ENCODE measurements at regions not wholly inside any gene's neighbourhood (a gene's known extent, or its start where the extent isn't known, plus 50 kb on each side); places are given as distances from the start of the nearest gene placed in this dataset.

DNA sequence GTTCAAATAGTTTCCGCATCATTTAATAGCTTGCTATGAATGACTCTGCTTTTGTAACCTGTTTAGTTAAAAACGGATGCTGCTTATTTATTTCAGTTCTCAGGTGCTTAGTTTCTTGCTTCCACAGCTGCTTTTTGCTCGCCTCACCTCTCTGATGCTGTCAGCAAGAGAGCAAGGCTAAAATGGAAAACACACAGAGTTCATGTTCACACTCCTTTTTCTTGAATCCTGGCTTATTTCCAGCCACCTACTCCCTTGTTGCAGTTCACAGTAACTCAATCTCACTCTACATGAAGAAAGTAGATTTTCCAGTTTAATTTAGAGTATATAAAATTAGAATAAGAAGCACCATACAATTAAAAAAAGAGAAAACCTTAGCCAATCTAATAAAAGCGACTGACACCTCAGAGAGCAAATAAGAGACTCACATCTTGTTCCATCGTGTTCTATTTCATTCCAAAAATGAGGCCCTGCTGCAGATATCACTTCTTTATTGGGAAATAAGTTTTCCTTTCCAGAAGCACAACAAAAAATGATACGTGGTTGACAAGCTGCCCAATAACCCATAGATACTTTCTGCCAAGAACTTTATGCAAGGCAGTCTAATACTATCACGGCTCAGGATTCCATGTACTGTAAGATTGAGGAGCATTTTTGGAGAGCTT lies 326.1 kb upstream of the SLITRK1 start:
- Histone ChIP-seq H3K23ac (ENCODE audit: low read depth, low read length) (no peak overlapping the region), H4K5ac (ENCODE audit: low read depth, low read length) (no peak overlapping the region), H4K91ac (ENCODE audit: insufficient read depth, low read depth, low read length) (no peak overlapping the region), H3K9me1 (ENCODE audit: insufficient read depth, low read length) (no peaks in the 10 kb centered on the region), H3K79me1 (ENCODE audit: low read depth in 1 of 2, low read length in 2 of 2) (no peaks in the 10 kb centered on the region), H2BK120ac (ENCODE audit: low read depth, low read length) (no peak overlapping the region), H3K9ac (ENCODE audit: low read depth, low read length) (no peak overlapping the region), H2AK9ac (replicated peaks; ENCODE audit: low read depth, low read length, poor library complexity) (no peak overlapping the region), H3K9me3 (ENCODE audit: control insufficient read depth, insufficient read depth, low read length) (no peaks in the 10 kb centered on the region), H3K27me3 (ENCODE audit: control insufficient read depth, insufficient read depth, low read length) (no peaks in the 10 kb centered on the region), H2AK5ac (ENCODE audit: low read depth, low read length) (no peak overlapping the region), H3K27ac (ENCODE audit: insufficient read depth, low read length) (no peak overlapping the region), H3K4ac (ENCODE audit: low read depth, low read length) (no peak overlapping the region), H4K8ac (ENCODE audit: low read depth in 2 of 2, low read length in 2 of 2) (no peak overlapping the region), H3K56ac (ENCODE audit: extremely low read depth, insufficient read depth, low read length) (no peak overlapping the region), H2BK5ac (ENCODE audit: low read depth, low read length, poor library complexity, severe bottlenecking) (no peak overlapping the region), H3K36me3 (ENCODE audit: control insufficient read depth, insufficient read depth, low read length) (no peaks in the 10 kb centered on the region), H2AFZ (replicated peaks; ENCODE audit: low read length, poor library complexity) (no peak overlapping the region), H2BK15ac (ENCODE audit: low read depth, low read length) (no peak overlapping the region), H4K20me1 (ENCODE audit: insufficient read depth, low read length) (no peaks in the 10 kb centered on the region), H2BK20ac (ENCODE audit: low read depth, low read length) (no peak overlapping the region), H3K18ac (ENCODE audit: low read depth, low read length) (no peak overlapping the region), H3K4me3 (ENCODE audit: insufficient read depth, low read depth, low read length) (no peak overlapping the region), H3K4me1 (ENCODE audit: control insufficient read depth, insufficient read depth, low read length) (no peaks in the 10 kb centered on the region), H3K4me2 (ENCODE audit: low read depth, low read length) (no peak overlapping the region), H3K14ac (replicated peaks; ENCODE audit: low read depth, low read length) (no peak overlapping the region)
- intact Hi-C loops (cut with micrococcal nuclease), result no loop called here
- ChIA-PET POLR2A (ENCODE audit: unreplicated experiment) (no interaction called here), CTCF (interaction anchor here (1.2 kb wide), 1 partner anchor 37 kb away, joined by 3 read pairs; no protein-coding TSS in a partner anchor)
- no peak for DNase-seq
- WGBS, 2 experiments (ENCODE audit: extremely low coverage in 2 of 2, insufficient read length in 1 of 2), result no CpG with 5 or more reads among the region's 7 CpGs
- in situ Hi-C loops (cut with MboI; ENCODE audit: low sequenced_read_pairs), result no loop called here
- no TSS peak for BruUV-seq (replicated peaks)
- ATAC-seq (ENCODE audit: low read depth), result no peak
- dilution Hi-C loops (cut with HindIII; ENCODE audit: low sequenced_read_pairs, unreplicated experiment), result no loop called here
- TF ChIP-seq RFX5 (IDR thresholded peaks at IDR 0.05; ENCODE audit: low read depth, low read length), result no peak
- TF ChIP-seq, protein P1, sequence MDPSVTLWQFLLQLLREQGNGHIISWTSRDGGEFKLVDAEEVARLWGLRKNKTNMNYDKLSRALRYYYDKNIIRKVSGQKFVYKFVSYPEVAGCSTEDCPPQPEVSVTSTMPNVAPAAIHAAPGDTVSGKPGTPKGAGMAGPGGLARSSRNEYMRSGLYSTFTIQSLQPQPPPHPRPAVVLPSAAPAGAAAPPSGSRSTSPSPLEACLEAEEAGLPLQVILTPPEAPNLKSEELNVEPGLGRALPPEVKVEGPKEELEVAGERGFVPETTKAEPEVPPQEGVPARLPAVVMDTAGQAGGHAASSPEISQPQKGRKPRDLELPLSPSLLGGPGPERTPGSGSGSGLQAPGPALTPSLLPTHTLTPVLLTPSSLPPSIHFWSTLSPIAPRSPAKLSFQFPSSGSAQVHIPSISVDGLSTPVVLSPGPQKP (IDR thresholded peaks at IDR 0.05; ENCODE audit: borderline replicate concordance, low read depth, low read length), result no peak
- TF ChIP-seq FOS (IDR thresholded peaks at IDR 0.05; ENCODE audit: low read depth, low read length), result no peak
- no peak for TF ChIP-seq SMC3 (IDR thresholded peaks at IDR 0.05; ENCODE audit: low read depth, low read length)
- TF ChIP-seq MAFK (IDR thresholded peaks at IDR 0.05; ENCODE audit: low read depth, low read length), result no peak
- TF ChIP-seq, protein P2, sequence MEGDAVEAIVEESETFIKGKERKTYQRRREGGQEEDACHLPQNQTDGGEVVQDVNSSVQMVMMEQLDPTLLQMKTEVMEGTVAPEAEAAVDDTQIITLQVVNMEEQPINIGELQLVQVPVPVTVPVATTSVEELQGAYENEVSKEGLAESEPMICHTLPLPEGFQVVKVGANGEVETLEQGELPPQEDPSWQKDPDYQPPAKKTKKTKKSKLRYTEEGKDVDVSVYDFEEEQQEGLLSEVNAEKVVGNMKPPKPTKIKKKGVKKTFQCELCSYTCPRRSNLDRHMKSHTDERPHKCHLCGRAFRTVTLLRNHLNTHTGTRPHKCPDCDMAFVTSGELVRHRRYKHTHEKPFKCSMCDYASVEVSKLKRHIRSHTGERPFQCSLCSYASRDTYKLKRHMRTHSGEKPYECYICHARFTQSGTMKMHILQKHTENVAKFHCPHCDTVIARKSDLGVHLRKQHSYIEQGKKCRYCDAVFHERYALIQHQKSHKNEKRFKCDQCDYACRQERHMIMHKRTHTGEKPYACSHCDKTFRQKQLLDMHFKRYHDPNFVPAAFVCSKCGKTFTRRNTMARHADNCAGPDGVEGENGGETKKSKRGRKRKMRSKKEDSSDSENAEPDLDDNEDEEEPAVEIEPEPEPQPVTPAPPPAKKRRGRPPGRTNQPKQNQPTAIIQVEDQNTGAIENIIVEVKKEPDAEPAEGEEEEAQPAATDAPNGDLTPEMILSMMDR (conservative IDR thresholded peaks at IDR 0.05; ENCODE audit: low read depth, low read length), result no peak
- no peak for TF ChIP-seq CHD1 (IDR thresholded peaks at IDR 0.05; ENCODE audit: low read depth, low read length)
- TF ChIP-seq RCOR1 (IDR thresholded peaks at IDR 0.05; ENCODE audit: insufficient replicate concordance, low read length), result no peak
- no peak for TF ChIP-seq POLR2A (IDR thresholded peaks at IDR 0.05; ENCODE audit: low read depth, low read length)
- TF ChIP-seq BHLHE40 (IDR thresholded peaks at IDR 0.05; ENCODE audit: low read depth, low read length), result no peak
- TF ChIP-seq, protein P3, sequence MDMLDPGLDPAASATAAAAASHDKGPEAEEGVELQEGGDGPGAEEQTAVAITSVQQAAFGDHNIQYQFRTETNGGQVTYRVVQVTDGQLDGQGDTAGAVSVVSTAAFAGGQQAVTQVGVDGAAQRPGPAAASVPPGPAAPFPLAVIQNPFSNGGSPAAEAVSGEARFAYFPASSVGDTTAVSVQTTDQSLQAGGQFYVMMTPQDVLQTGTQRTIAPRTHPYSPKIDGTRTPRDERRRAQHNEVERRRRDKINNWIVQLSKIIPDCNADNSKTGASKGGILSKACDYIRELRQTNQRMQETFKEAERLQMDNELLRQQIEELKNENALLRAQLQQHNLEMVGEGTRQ (IDR thresholded peaks at IDR 0.05; ENCODE audit: low read depth, low read length), result no peak
- TF ChIP-seq MAZ (IDR thresholded peaks at IDR 0.05; ENCODE audit: borderline replicate concordance, low read depth, low read length), result no peak

All from IMR-90 (cell line).